Caco-2 (cell line): ENCODE measurements at regions not wholly inside any gene's neighbourhood (a gene's known extent, or its start where the extent isn't known, plus 50 kb on each side); places are given as distances from the start of the nearest gene placed in this dataset.

ENCODE experiments used
- BruUV-seq: library from RNA; stranded (reverse); fragments of 400-500 nt; replicated peaks from 2 replicates; lab custom pipeline; 2021; lab: Mats Ljungman, UMichigan
- CTCF ChIA-PET: fragments of 300-600 bp; sonication (Branson Sonifier 250); formaldehyde crosslinking; loops from one replicate; lab custom pipeline; 2022; ENCODE audit warnings: antibody characterized with exemption; lab: Charles Lee
- POLR2A ChIA-PET: fragments of 300-600 bp; sonication (Branson Sonifier 250); formaldehyde crosslinking; loops from one replicate; lab custom pipeline; 2022; ENCODE audit warnings: antibody characterized with exemption; lab: Charles Lee
- DNase-seq, 2 experiments: peaks; one replicate each; pipeline versions ENCODE4 v3.0.0 to v3.0.0-alpha.2; 2020 to 2022
- H3K27me3 ChIP-seq: replicated peaks from 2 replicates; pipeline ENCODE4 v1.6.0; 2011; ENCODE audit warnings: low read length; ENCODE audit not compliant: control insufficient read depth, insufficient read depth
- H3K36me3 ChIP-seq: 2 replicates; pipeline ENCODE4 v1.5.1; 2011; ENCODE audit warnings: low read length; ENCODE audit not compliant: control insufficient read depth, insufficient read depth
- H3K4me1 ChIP-seq: fragments of 250-450 bp; sonication (Bioruptor Pico); 2 replicates; pipeline ENCODE4 v1.5.1; 2020; ENCODE audit warnings: mild to moderate bottlenecking
- H3K4me3 ChIP-seq: 2 replicates; pipeline ENCODE4 v1.5.1; 2011; ENCODE audit warnings: low read depth, mild to moderate bottlenecking, control low read depth, low read length
- H3K9me3 ChIP-seq: fragments of 250-450 bp; sonication (Bioruptor Pico); 2 replicates; pipeline ENCODE4 v1.5.1; 2020; ENCODE audit warnings: mild to moderate bottlenecking, moderate library complexity
- H3K27ac Mint-ChIP-seq: one replicate; pipeline ENCODE4 v1.8.0; 2022; ENCODE audit warnings: mixed read lengths; ENCODE audit not compliant: unreplicated experiment
- H3K27me3 Mint-ChIP-seq: one replicate; pipeline ENCODE4 v1.8.0; 2022; ENCODE audit warnings: mixed read lengths; ENCODE audit not compliant: insufficient read depth, unreplicated experiment
- H3K36me3 Mint-ChIP-seq: one replicate; pipeline ENCODE4 v1.8.0; 2022; ENCODE audit warnings: mild to moderate bottlenecking, mixed read lengths; ENCODE audit not compliant: insufficient read depth, unreplicated experiment
- H3K4me1 Mint-ChIP-seq: one replicate; pipeline ENCODE4 v1.8.0; 2022; ENCODE audit warnings: low read depth, mixed read lengths; ENCODE audit not compliant: unreplicated experiment
- H3K4me3 Mint-ChIP-seq: one replicate; pipeline ENCODE4 v1.8.0; 2022; ENCODE audit warnings: mild to moderate bottlenecking, moderate library complexity, mixed read lengths; ENCODE audit not compliant: unreplicated experiment
- H3K9me3 Mint-ChIP-seq: one replicate; pipeline ENCODE4 v1.8.0; 2022; ENCODE audit warnings: mixed read lengths; ENCODE audit not compliant: unreplicated experiment
- intact Hi-C: fragments of 100-400 bp; cut with micrococcal nuclease; formaldehyde crosslinking; loops from one replicate; pipeline ENCODE4 v1.10.0; 2022; ENCODE audit not compliant: unreplicated experiment
- TF ChIP-seq, protein P1 (sequence below), 2 experiments: fragments of 200-600 bp in 1 of 2; IDR thresholded peaks; 1 replicate in 1 of 2; 2 replicates in 1 of 2; pipeline versions ENCODE4 v1.5.1 to v1.8.0; 2011 to 2022; ENCODE audit warnings: antibody characterized with exemption in 1 of 2, control low read depth in 1 of 2, inconsistent platforms in 1 of 2, low read depth in 1 of 2, low read length in 1 of 2, mild to moderate bottlenecking in 1 of 2, moderate library complexity in 1 of 2; ENCODE audit not compliant: insufficient read depth in 1 of 2, severe bottlenecking in 1 of 2, unreplicated experiment in 1 of 2

DNA sequence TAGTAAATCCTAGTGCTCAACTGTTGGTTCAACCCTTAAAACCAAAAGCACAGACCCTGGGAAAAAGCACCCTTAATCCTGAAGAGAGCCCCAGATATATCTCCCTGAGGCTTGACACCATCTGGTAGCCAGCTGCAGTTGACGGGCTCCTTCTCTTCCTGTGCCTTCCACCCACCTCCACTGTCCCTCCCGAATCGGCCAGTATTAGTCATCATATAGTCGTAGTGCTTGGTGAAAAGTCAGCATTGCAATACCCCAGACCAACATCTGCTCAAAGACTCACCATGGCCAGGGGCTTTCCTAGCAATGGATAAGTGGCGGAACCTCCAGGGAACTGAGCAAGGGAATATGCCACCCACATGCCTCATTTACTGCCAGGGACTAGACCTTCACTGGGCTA lies 125.6 kb upstream of the CRBN start:
- ChIA-PET POLR2A (no interaction called here), CTCF (no interaction called here)
- Mint-ChIP-seq H3K27me3 (no peaks in the 10 kb centered on the region), H3K4me1 (peaks cover 6% of the 10 kb centered on the region), H3K36me3 (no peaks in the 10 kb centered on the region), H3K27ac (no peak overlapping the region), H3K4me3 (no peak overlapping the region), H3K9me3 (no peaks in the 10 kb centered on the region)
- H3K27me3 ChIP-seq, result no peaks in the 10 kb centered on the region
- no peaks in the 10 kb centered on the region for H3K9me3 ChIP-seq
- intact Hi-C loops, result no loop called here
- DNase-seq, result no peak
- H3K4me3 ChIP-seq, result no peak overlapping the region
- H3K36me3 ChIP-seq, result no peaks in the 10 kb centered on the region
- BruUV-seq, result no TSS peak
- TF ChIP-seq, protein P1, sequence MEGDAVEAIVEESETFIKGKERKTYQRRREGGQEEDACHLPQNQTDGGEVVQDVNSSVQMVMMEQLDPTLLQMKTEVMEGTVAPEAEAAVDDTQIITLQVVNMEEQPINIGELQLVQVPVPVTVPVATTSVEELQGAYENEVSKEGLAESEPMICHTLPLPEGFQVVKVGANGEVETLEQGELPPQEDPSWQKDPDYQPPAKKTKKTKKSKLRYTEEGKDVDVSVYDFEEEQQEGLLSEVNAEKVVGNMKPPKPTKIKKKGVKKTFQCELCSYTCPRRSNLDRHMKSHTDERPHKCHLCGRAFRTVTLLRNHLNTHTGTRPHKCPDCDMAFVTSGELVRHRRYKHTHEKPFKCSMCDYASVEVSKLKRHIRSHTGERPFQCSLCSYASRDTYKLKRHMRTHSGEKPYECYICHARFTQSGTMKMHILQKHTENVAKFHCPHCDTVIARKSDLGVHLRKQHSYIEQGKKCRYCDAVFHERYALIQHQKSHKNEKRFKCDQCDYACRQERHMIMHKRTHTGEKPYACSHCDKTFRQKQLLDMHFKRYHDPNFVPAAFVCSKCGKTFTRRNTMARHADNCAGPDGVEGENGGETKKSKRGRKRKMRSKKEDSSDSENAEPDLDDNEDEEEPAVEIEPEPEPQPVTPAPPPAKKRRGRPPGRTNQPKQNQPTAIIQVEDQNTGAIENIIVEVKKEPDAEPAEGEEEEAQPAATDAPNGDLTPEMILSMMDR (IDR thresholded peaks at IDR 0.05; ENCODE audit: insufficient read depth in 1 of 2, low read depth in 1 of 2, low read length in 1 of 2, severe bottlenecking in 1 of 2, unreplicated experiment in 1 of 2), result no peak
- H3K4me1 ChIP-seq, result no peaks in the 10 kb centered on the region

DNA sequence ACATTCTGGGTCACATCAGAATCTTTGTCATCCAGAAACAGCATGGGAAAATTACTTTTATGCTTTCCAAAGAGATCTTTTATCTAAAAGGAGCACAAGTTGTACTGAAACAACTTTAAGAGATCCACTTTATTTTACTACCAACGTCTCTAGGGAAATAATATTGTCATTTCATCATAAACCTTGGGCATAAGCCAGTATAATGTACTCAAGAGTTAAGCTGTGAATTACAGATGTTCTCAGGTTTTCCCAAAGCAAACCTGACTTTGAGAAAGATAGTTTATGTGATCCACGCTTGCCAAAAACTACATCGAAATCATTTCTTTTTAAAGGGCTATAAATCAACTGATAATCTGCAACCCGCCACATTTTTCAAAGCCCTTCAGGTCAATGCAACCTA lies 124.1 kb upstream of the CRBN start:
- H3K4me1 ChIP-seq, result no peaks in the 10 kb centered on the region
- Mint-ChIP-seq H3K27ac (no peak overlapping the region), H3K9me3 (peaks cover 3% of the 10 kb centered on the region), H3K36me3 (no peaks in the 10 kb centered on the region), H3K4me1 (peaks cover 6% of the 10 kb centered on the region), H3K27me3 (peaks cover 3% of the 10 kb centered on the region), H3K4me3 (no peak overlapping the region)
- ChIA-PET CTCF (no interaction called here), POLR2A (no interaction called here)
- TF ChIP-seq, protein P1 (IDR thresholded peaks at IDR 0.05; ENCODE audit: insufficient read depth in 1 of 2, low read depth in 1 of 2, low read length in 1 of 2, severe bottlenecking in 1 of 2, unreplicated experiment in 1 of 2), result no peak
- intact Hi-C loops, result no loop called here
- DNase-seq, result no peak
- H3K36me3 ChIP-seq, result no peaks in the 10 kb centered on the region
- no peak overlapping the region for H3K4me3 ChIP-seq
- BruUV-seq, result no TSS peak
- no peaks in the 10 kb centered on the region for H3K27me3 ChIP-seq
- H3K9me3 ChIP-seq, result no peaks in the 10 kb centered on the region

DNA sequence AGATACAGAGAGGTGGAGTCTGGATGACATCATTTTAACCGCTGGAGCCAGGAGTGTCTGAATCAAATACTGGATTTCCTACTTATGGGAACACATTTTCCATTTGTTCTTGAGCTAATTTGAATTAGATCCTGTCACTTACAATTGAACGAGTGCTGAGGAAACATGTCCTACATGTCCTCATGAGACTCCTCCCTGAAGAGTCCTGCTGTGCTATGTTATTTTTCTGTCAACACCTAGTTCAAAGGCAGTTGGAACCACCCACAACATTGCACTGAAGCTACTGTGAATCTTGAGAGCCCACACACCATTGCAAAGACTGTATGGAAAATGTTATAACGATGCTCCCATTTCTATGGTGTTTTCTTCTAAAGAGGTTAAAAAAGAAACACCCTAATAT lies 123.5 kb upstream of the CRBN start:
- intact Hi-C loops, result no loop called here
- no peaks in the 10 kb centered on the region for H3K9me3 ChIP-seq
- BruUV-seq, result no TSS peak
- POLR2A ChIA-PET, result no interaction called here
- DNase-seq, result no peak
- CTCF ChIA-PET, result no interaction called here
- H3K4me3 ChIP-seq, result no peak overlapping the region
- Mint-ChIP-seq H3K36me3 (no peaks in the 10 kb centered on the region), H3K4me3 (no peak overlapping the region), H3K27me3 (peaks cover 6% of the 10 kb centered on the region), H3K4me1 (peaks cover 6% of the 10 kb centered on the region), H3K9me3 (peaks cover 10% of the 10 kb centered on the region), H3K27ac (no peak overlapping the region)
- TF ChIP-seq, protein P1 (IDR thresholded peaks at IDR 0.05; ENCODE audit: insufficient read depth in 1 of 2, low read depth in 1 of 2, low read length in 1 of 2, severe bottlenecking in 1 of 2, unreplicated experiment in 1 of 2), result no peak
- H3K4me1 ChIP-seq, result no peaks in the 10 kb centered on the region
- H3K27me3 ChIP-seq, result no peaks in the 10 kb centered on the region
- H3K36me3 ChIP-seq, result no peaks in the 10 kb centered on the region
